ENCODE measurements at regions not wholly inside any gene's neighbourhood (a gene's known extent, or its start where the extent isn't known, plus 50 kb on each side); places are given as distances from the start of the nearest gene placed in this dataset.
"Not testable (repeated sequence)": the region's sequence is repeated elsewhere in the genome, so short reads cannot be mapped to it uniquely, and the experiment has no call there.

DNA sequence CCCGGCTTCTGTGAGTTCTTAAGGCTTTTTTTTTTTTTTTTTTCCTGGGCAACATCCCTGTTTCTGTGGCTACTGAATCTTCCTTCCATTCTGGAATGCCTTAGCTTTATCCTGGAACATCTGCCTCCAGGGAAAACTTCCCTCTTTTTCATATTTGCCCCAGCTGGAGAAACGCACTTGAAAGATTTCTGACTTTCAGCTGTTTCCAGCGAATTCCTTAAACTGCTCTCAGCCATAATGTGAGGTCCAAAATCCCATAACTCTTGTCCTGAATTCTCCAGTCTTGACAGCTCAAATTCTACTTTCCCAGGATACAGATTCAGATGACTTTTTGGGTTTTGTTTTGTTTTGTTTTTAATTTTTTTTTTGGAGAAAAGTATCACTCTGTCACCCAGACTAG is 263.6 kb upstream of the AUTS2 start:
- DNase-seq (ENCODE audit: low read depth): no peak

DNA sequence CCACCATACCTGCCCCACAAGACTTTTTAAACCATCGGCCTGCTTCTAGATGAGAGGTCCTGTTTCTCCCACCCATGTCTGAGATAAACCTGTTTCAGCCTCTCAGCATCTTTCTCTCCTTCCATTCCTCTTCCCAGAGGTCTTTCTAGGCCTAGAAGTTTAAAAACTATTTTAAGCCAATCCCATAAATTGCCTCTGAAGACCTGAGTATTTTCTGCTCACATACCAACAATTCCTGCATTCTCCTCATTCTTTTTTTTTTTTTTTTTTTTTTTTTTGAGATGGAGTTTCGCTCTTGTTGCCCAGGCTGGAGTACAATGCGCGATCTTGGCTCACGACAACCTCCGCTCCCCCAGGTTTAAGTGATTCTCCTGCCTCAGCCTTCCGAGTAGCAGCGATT is 262.9 kb upstream of the AUTS2 start:
- no peak for DNase-seq (ENCODE audit: low read depth)

DNA sequence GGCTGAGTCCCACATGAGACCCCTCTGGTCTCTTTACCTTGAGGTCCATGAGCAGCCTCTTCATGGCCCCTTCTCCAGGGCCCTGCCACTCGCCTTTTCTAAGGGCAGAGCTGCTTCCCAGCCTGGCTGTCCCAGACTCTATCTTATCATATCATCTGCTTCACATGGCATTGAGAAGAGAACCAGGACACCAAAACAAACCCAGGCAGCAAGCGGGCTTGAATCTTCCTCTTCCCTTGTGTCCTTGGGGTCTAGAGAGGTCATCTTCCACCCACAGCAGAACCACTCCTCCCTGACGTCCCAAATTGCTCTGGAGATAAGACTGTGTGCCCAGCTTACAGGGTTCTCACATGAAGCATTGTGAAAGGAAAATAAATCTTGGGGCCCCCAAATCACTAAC is 261.3 kb upstream of the AUTS2 start:
- no peak for DNase-seq (ENCODE audit: low read depth)

DNA sequence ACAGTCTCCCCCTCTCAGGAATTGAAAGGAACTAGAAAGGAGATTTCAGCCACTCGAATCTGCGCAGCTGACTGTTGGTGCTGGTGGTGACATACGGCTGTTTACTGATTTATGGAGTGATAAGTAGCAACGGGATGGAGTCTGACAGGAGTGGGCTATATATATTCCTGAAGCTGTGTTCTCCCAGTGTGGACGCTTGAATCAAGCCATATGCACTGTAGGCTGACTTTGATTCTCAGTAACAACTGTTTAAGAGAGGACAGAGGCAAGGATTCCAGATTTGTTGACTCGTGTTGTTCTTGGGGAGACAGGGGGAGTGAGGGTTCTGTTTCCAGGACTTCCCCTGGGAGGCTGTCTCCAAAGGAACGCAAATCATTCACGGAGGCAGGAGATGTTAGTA is 260.1 kb upstream of the AUTS2 start:
- no peak for DNase-seq (ENCODE audit: low read depth)

DNA sequence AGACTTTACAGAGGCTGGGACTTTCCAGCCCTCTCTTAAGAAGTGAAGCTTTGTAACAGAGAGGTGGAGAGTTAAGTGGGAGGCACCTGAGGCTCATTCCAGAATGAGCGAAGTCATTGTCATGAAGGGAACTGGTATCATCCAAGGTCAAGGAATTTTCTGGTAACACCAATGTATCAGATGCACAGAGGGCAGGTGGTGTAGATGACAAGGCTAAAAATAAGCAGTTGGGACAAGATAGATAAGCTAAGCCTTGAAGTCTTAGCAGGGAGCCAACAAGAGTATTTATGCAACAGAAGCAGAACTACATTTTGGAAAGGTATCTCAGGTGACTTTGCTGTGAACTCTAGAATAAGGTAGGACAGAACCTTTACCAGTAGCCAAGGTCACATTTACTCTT is 257.0 kb upstream of the AUTS2 start:
- DNase-seq (ENCODE audit: low read depth): no peak

DNA sequence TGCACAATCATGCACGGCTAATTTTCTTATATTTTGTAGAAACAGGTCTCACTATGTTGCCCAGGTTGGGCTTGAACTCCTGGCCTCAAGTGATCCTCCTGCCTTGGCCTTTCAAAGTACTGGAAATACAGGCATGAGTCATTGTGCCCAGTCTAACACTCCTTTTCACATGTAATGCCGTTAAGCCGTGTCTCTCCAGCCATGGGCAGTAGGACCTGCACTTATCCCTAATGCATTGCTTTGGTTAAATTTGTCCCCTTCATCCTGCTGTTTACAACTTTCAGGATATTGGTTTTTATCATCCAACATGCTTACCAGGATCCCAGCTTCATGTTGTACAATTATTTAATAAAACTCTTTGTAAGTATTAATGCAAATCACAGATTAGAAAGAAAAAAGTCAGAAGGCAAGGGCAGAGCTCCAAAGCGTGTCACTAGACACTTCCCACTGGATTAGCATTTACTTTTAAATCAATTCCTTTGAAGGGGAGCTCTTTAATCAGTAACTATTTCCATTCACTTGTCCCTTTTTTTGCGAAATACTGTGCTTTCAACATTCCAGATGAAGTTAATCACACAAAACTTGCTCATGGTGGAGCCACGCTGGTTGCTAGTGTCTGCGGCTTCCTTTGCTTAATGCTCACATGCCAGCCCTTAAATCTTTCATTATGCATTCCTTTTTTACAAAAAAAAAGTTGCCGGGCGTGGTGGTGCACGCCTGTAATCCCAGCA is 256.0 kb upstream of the AUTS2 start:
- DNase-seq (ENCODE audit: low read depth): no peak

DNA sequence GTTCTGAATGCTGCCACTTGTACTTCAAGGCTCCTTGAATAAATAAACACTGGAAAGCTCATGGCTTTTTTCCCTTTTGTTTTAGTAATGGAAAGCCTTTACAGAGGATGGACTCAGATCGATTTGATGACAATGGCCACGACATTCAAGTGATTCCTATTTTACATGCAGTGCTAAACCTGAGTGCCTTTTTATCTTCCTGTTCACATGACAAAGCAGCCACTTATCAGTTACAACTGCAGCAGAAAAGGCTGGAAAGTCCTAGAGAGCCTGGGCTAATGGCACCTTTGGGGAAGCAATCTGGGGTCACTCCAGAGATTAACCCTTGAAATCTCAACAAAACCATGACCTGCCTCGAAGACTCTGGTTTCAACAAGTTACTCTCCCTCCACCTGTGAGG is 249.0 kb upstream of the AUTS2 start:
- no peak for DNase-seq (ENCODE audit: low read depth)

DNA sequence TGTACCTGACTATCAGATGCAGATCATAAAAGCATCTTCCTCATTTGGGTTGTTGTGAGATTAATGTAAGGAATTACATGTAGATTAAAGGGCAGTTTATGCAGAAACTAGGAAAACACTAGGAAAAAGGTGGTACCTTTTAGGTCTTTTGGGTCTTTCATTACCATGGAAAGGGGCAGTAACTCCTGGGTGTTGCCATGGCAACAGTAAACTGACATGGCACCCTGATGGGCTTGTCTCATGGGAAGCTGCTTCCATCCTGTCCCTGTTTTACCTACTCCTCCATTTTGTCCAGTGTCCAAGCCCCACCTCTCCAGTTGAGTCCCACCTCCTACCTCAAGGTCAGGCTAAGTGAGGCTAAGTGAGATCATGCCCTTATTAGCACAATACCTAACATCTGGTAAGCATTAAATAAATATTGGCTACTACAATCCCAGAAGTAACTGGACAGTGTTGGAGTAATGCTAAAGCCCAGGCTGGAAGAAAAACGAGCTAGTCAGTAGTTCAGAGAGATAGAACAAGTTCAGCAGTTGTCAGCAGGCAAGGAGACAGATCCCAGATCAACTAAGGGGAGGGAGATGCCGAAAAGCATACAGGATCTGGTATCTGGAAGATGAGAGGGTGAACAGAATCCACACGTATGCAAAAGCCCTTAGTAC is 240.0 kb upstream of the AUTS2 start:
- no peak for DNase-seq (ENCODE audit: low read depth)

DNA sequence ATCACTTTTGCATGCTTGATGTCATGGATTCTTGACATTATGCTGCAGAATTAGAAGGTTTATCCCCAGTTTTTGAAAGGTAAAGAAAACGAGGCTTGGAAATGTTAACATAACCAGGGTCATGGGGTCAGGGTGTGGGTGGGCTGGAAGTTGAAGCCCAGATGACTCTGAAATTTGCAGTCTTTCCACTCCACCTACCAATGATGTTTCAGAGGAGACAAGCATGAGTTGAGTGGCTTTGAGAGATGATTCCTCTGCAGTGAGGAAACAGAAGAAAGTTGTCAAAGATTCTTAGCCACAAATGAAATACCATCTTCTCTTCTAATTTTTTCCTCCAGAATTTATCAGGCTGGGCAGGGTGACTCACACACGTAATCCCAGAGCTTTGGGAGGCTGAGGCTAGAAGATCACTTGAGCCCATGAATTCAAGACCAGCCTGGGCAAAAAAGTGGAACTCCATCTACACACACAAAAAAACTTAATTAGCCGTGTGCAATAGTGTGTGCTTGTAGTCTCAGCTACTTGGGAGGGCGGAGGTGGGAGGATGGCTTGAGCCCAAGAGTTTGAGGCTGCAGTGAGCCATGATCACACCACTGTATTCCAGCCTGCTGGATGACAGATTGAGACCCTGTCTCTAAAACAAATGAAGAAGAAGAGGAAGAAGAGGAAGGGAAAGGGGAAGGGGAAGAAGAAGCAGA is 239.1 kb upstream of the AUTS2 start:
- no peak for DNase-seq (ENCODE audit: low read depth)

DNA sequence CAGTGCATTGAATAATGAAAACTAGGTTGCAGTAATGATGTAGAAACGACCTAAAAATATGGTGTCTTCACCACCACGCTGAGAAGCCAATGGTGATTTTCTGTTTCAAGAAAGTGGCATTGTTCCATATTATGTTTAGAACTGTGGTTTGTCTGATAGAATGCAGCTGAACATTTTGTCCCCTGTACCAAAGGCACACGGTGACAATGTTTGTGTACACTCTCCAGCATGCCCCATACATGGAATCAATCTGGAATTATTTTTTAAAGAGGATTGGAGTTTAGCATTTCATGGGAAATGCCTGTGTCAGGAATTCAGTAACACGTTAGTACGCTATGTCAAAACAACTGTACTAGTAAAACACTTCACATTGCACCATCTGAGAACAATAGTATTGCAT is 237.4 kb upstream of the AUTS2 start:
- no peak for DNase-seq (ENCODE audit: low read depth)

DNA sequence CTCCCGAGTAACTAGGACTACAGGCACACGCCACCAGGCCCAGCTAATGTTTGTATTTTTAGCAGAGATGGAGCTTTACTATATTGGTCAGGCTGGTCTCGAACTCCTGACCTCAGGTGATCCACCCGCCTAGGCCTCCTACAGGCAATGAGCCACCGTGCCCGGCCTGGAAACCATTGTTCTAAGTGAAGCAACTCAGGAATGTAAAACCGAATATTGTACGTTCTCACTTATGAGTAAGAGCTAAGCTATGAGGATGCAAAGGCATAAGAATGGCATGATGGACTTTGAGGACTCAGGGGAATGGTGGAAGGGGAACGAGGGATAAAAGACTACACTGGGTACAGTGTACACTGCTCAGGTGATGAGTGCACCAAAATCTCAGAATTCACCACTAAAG is 235.1 kb upstream of the AUTS2 start:
- no peak for DNase-seq (ENCODE audit: low read depth)

DNA sequence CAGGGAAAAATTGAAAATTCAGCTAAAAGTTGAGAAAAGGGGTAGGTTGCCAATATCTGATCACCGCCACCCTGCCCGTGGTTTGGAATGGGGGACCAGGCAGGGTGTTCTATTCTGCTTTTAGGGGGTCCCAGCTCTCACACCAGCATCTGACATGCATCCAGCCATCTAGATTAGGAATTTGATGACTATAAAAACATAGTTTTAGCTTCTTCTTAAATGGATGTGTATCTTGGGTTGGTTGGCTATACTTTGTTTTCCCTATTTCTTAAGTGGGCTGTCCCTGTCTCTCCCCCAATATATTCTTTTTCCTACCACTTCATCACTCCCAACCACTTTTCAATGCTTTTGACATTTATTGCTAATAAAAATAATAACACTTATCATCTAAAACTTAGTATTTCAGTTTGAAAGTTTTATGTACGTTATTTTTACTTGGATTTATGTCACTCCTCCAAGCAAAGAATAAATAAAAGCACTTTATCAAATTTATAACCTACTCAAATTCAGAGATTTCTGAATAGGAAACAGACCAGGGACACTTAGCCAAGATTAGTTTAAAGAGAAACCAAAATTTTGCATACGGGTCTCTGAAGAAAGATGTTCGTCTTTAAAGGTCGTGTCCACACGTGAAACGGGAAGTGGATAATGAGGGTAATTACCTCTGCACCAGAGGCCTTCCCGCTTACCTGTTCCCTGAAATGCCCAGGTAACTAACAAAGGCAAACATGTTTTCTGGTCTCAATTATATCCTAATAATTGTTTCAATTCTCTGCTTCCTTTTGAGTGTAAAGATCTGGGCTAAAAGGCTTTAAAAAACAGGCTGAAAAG is 233.2 kb upstream of the AUTS2 start:
- DNase-seq (ENCODE audit: low read depth): no peak

DNA sequence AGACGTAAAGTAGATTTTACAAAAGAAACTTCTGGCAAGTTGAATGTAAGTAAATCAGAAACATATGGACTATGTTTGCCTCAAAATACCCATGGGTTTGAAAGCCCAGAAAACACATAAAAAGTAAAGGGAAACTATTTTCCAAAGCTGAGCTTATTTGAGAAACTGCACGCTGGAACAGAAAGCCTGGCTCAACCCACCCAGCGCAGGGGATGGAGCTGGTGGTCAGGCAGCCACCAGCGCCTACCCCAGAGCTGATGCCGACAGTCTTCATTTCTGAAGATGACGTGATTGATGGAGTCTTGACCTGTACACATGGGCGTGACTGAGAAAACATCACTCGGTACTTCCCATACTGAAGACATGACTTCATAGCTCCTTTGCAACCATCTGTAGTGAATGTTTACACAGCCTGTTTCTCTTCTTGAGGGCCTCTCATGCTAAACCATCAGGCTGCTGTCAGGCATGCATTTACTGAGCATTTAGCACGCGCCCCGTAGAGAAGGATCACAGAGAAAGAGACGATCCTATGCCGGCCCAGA is 232.6 kb upstream of the AUTS2 start:
- DNase-seq (ENCODE audit: low read depth): no peak

DNA sequence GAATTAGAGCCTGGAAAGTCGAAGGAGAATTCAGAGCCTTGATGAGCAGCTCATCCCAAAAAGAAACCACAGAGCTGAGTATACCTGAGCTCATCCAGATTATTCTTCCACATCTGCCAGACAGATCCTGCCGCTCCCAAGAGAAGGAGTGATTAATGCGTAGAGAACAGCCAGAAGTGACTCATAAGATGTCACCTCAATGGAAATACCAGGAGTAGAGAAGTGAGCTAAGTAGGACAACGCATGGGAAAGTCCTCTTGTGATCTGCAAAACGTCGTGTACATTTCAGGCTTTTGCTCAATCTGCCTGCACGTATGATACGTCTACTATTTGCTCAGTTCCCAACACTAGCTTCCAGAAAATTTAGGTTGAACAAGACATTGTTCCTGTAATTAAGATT is 230.5 kb upstream of the AUTS2 start:
- no peak for DNase-seq (ENCODE audit: low read depth)

DNA sequence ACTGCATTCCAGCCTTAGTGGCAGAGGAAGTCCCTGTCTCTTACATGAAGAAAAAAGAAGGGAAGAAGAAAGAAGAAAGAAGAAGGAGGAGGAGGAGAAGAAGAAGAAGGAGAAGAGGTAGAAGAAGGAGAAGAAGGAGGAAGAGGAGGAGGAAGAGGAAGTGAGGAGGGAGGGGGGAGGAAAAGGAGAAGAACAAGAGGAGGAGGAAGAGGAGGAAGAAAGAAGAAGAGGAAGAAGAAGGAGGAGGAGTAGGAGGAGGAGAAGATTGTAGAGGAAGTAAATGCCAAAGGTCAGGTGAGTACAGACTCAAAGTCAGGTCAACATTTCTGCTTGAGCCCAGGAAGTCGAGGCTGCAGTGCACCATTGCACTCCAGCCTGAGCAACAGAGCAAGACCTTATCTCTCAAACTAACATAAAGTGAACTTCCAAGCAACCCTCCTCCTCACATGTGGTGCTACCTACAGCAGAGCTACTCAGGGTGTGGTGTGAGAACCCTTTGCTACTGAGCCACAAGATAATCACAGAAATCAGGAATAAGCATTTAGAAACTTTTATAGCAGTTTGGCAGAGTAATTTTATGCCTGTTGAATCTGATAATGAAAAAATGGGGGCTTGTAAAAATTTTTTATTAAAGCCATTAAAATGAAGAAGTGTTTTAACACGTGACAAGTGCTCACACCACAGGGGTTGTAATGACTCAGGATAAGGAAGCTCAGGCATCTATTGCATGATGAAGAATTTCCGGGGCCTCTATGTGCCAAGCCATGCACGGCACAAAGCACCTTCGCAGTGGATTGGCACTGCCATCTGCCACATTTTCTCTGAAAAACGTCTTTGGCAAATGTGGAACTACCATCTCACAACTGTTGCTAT is 224.9 kb upstream of the AUTS2 start:
- DNase-seq (ENCODE audit: low read depth): no peak

DNA sequence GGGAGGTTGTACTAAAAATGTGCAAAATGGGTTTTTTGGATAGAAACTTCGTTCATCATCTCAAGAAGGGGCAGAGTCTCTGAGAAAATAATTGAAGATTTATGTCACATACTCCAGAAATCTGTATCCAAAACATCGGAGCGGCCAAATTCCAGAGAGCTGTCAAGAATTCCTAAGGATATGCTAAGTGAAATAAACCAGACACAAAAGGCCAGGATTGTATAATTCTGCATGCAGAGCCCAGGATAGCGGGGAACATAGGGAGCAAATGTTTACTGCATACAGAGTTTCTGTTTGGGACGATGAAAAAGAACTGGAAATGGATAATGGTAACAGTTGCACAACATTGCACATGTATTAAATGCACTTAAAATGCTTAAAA is 224.2 kb upstream of the AUTS2 start:
- no peak for DNase-seq (ENCODE audit: low read depth)

DNA sequence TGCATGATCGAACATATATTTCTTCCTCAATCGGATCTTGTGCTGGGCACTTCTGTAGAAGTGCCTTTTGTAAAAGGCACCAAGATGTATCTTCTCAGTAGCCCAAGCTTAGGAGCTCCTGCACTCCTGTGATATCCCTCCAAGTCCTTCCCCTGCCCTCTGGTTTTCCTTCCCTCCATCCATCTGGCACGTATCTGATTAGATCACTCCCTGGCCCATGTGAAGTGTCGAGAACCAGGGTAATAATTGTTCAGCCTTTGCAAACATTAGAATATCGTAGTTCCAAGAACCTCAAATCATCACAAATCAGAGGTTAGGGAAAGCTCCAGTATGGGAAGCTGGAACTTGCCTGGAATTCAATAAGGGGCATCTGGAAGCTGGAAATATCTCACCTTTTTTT is 221.1 kb upstream of the AUTS2 start:
- DNase-seq (ENCODE audit: low read depth): no peak

DNA sequence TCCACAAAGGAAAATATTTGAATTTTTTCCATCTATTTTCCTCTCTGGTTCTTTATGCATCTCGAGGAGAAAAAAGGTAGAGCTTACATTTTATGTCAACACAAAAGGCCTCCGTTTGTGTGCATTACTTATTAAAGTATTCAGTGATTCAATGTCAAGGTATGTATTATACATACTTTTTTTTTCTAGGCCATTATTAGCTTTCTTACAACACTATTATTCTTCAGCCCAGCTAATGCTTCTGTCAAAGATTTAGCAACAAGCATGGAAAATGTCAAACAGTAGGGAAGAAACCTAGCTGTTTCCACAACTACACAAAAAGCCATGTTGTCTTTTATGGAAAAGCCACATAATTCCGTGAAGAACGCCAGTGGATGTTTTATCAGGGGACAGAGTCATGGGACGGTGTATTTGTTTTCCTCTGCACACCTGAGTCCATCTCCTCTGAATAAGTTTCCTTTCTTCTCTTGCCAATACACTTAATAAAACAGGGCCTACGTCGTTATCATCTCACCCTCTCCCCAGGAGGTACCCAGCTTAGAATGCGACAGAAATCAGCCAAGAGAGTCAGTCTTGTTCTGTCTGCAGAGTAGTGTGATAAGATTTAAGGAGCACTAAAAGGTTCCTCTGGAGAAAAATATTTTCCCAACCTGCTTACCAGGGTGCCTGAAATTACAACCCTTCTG is 209.7 kb upstream of the AUTS2 start:
- no peak for DNase-seq (ENCODE audit: low read depth)

DNA sequence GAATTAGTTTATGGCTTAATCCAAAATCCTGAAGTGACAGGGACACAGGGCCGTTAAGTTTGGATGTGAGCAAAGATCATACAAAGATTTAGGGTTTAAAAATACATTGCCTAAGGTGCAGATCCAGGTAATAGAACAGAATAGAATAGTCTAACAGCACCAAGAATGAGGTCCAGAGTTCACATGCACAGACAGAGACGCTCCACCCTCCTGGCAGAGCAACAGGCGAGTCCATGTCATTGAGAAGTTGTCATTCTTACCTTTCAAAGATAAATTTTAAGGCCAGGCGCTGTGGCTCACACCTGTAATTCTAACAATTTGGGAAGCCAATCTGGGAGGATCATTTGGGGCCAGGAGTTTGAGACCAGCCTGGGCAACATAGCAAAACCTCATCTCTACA is 209.1 kb upstream of the AUTS2 start:
- no peak for DNase-seq (ENCODE audit: low read depth)

DNA sequence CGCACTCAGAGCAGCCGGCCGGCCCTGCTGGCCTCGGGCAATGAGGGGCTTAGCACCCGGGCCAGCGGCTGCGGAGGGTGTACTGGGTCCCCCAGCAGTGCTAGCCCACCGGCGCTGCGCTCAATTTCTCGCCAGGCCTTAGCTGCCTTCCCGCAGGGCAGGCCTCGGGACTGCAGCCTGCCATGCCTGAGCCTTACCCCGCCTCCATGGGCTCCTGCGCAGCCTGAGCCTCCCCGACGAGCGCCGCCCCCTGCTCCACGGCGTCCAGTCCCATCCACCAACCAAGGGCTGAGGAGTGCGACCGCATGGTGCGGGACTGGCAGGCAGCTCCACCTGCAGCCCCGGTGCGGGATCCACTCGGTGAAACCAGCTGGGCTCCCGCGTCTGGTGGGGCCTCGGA is 204.4 kb upstream of the AUTS2 start:
- not testable (repeated sequence) for DNase-seq (ENCODE audit: low read depth)
